ENCODE measurements at regions not wholly inside any gene's neighbourhood (a gene's known extent, or its start where the extent isn't known, plus 50 kb on each side); places are given as distances from the start of the nearest gene placed in this dataset.

DNA sequence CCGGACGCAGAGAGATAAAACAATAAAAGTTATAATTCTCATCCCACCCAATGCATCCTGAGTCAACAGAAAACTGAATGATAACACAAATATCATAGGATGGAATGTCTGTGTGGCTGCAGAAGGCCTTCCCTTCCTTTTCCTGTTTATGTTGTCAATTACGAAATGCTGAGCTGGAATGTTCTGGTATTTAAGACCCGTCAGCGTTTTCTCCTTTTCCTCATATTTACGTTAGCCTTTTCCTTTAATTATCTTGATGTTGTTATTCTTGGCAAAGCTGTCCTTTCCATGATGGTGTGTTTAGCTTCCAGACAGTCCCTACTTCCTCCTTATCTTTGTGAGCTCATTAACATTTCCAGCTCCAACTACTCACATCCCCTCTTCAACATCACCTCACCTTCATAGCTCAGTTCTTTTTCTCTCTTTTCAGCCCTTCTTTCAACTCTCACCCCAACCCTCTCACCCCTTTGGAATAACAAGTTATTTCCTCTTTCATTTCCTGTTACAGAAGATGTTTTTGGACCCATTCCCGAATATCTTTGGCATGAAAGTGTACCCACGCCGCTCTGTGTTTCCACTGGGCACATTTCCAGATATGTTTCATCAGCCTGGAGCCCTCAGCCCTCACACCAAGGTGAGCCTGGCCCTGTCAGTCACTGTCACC, 221.6 kb downstream of the NR2F1-AS1 start:
- TF ChIP-seq, protein P1, sequence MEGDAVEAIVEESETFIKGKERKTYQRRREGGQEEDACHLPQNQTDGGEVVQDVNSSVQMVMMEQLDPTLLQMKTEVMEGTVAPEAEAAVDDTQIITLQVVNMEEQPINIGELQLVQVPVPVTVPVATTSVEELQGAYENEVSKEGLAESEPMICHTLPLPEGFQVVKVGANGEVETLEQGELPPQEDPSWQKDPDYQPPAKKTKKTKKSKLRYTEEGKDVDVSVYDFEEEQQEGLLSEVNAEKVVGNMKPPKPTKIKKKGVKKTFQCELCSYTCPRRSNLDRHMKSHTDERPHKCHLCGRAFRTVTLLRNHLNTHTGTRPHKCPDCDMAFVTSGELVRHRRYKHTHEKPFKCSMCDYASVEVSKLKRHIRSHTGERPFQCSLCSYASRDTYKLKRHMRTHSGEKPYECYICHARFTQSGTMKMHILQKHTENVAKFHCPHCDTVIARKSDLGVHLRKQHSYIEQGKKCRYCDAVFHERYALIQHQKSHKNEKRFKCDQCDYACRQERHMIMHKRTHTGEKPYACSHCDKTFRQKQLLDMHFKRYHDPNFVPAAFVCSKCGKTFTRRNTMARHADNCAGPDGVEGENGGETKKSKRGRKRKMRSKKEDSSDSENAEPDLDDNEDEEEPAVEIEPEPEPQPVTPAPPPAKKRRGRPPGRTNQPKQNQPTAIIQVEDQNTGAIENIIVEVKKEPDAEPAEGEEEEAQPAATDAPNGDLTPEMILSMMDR (IDR thresholded peaks at IDR 0.05; ENCODE audit: control insufficient read depth, insufficient read depth, low read depth, low read length, missing control alignments) = no peak
- DNase-seq (ENCODE audit: low read depth) = no peak
- H3K4me3 ChIP-seq (ENCODE audit: control insufficient read depth, low read depth, low read length) = no peak overlapping the region

DNA sequence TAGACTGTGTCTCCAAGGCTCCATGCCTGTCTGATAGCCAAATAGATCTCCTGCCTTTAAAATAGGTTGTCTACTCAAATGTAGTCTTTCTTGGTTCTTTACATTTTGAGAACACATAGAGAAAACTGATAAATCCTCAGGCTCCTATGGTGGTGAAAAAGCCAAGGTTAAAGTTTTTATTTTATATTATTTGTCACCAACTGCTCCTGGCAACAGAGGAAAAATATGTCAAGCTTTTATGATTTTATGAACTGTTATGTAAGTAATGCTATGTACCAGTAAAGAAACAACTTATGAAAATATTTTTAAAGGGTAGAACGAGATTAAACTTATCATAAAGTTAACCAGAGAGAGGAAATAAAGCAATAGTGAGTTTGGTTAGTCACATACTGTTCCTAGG, 222.8 kb downstream of the NR2F1-AS1 start:
- TF ChIP-seq, protein P1 (IDR thresholded peaks at IDR 0.05; ENCODE audit: control insufficient read depth, insufficient read depth, low read depth, low read length, missing control alignments) = no peak
- H3K4me3 ChIP-seq (ENCODE audit: control insufficient read depth, low read depth, low read length) = no peak overlapping the region
- DNase-seq (ENCODE audit: low read depth) = no peak

DNA sequence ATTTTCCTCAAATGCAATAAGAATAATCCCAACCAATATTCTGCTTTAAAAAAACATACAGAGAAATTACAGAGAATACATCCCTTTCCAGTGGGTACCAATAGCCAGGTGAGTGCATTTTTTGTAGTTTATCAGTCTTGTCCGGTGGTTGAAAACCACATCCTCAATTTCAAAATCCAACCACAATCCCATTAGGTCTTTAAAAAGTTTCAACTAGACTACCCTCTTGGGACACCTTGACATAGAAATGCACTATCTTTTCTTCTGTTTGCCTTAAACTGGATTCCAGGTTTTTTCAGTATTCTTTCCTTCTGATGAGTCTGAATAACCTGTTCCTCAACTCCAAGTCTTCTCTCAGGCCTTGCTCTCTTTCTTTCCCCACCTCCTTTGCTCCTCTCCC, 223.3 kb downstream of the NR2F1-AS1 start:
- no peak for DNase-seq (ENCODE audit: low read depth)
- no peak overlapping the region for H3K4me3 ChIP-seq (ENCODE audit: control insufficient read depth, low read depth, low read length)
- TF ChIP-seq, protein P1 (IDR thresholded peaks at IDR 0.05; ENCODE audit: control insufficient read depth, insufficient read depth, low read depth, low read length, missing control alignments) = no peak

DNA sequence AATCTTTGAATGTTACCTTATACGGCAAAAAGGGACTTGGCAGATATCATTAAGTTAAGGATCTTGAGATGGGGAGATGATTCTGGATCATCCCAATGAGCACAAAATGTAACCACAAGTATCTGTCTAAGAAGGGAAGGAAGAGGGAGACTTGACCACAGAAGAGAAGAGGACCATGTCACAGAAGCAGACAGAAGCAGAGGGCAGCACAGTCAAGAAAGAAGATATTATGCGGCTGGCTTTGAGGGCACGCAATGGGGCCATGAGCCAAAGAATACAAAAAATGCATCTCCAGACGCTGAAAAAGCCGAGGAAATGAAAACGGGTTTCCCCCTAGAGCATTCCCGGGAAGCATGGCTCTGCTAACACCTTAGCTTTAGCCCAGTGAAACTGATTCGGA, 225.3 kb downstream of the NR2F1-AS1 start:
- H3K4me3 ChIP-seq (ENCODE audit: control insufficient read depth, low read depth, low read length) = no peak overlapping the region
- TF ChIP-seq, protein P1 (IDR thresholded peaks at IDR 0.05; ENCODE audit: control insufficient read depth, insufficient read depth, low read depth, low read length, missing control alignments) = no peak
- DNase-seq (ENCODE audit: low read depth) = no peak

DNA sequence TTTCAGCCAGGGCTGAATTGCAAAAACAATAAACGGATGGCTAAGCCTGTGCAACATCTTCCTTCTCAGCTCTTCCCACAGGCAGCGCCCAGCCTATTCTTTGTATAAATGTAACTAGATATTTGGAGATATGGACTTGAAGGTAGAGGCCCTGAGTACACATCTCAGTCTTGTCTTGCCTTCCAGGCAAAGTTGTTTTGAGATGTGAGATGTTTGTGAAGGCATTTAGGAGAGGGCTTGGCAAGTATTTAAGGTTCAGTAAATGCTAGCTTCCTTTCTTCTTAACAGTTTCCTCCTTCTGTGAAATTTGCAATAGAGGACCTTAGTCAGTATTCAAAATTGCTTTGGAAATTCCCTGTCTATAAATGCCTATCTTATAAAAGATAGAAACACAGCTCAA, 228.8 kb downstream of the NR2F1-AS1 start:
- TF ChIP-seq, protein P1 (IDR thresholded peaks at IDR 0.05; ENCODE audit: control insufficient read depth, insufficient read depth, low read depth, low read length, missing control alignments) = no peak
- DNase-seq (ENCODE audit: low read depth) = no peak
- H3K4me3 ChIP-seq (ENCODE audit: control insufficient read depth, low read depth, low read length) = no peak overlapping the region

DNA sequence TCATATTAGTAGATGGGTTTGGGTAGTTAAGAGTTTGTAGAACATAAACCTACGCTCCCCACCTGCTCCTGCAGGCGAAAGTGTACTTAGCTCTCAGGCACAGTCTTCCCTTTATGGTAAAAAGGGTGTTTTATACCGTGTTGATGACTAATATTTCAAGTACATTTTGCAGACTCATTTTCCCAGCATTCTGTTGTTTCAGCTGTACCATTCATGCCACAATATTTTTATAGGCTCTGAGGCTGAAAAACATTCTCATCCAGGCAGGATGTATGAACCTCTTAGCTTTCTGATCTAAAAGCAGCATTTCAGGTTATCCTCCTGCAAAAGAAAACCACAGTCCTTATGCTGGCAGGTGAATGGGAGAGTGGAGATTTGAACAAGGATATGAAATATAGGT, 231.4 kb downstream of the NR2F1-AS1 start:
- TF ChIP-seq, protein P1 (IDR thresholded peaks at IDR 0.05; ENCODE audit: control insufficient read depth, insufficient read depth, low read depth, low read length, missing control alignments) = no peak
- peak; percentile 52 for DNase-seq (ENCODE audit: low read depth)
- H3K4me3 ChIP-seq (ENCODE audit: control insufficient read depth, low read depth, low read length) = no peak overlapping the region

All from AG09309 (cell line).